Lower lobe of right lung (tissue), 2 donors: ENCODE measurements at regions not wholly inside any gene's neighbourhood (a gene's known extent, or its start where the extent isn't known, plus 50 kb on each side); places are given as distances from the start of the nearest gene placed in this dataset.
A peak's percentile ranks its signal among the peaks of the same experiment; 100 is the strongest.

Experiments
- ATAC-seq, 2 donors: fragments of 200-7000 bp; cut with Tn5 transposase; one replicate each; pipeline ENCODE4 v1.9.1; 2020 to 2022; ENCODE audit warnings: mild to moderate bottlenecking in 2 of 2, moderate library complexity in 2 of 2
- DNase-seq: peaks from one replicate; pipeline ENCODE4 v3.0.0-alpha.2; 2020
- H3K27ac ChIP-seq: fragments of 200-600 bp; one replicate; pipeline ENCODE4 v1.8.0; 2022
- H3K27me3 ChIP-seq: fragments of 200-600 bp; one replicate; pipeline ENCODE4 v1.8.0; 2022; ENCODE audit warnings: low read depth
- H3K36me3 ChIP-seq: fragments of 200-600 bp; one replicate; pipeline ENCODE4 v1.8.0; 2022; ENCODE audit warnings: mild to moderate bottlenecking
- H3K4me1 ChIP-seq: fragments of 200-600 bp; one replicate; pipeline ENCODE4 v1.8.0; 2022
- H3K4me3 ChIP-seq: fragments of 200-600 bp; one replicate; pipeline ENCODE4 v1.8.0; 2022; ENCODE audit warnings: mild to moderate bottlenecking
- H3K9me3 ChIP-seq: fragments of 200-600 bp; one replicate; pipeline ENCODE4 v1.8.0; 2022
- CTCF ChIP-seq: fragments of 200-600 bp; IDR thresholded peaks from one replicate; pipeline ENCODE4 v1.8.0; 2022; ENCODE audit warnings: antibody characterized with exemption, mild to moderate bottlenecking
- intact Hi-C: fragments of 100-400 bp; cut with DNase I; formaldehyde crosslinking; loops from one replicate; pipeline ENCODE4 v1.11.0; 2022
- donor health status: DM: no; HTN: yes; CAD: no; lungs with severe emphysema.

GRCh38 chr1:70518106-70518505 lies 107.0 kb downstream of the CTH start:
- intact Hi-C loops, result no loop called here
- no peak for TF ChIP-seq CTCF
- no peaks in the 10 kb centered on the region for H3K36me3 ChIP-seq
- H3K4me3 ChIP-seq, result no peak overlapping the region
- no peak for ATAC-seq
- H3K27ac ChIP-seq, result no peak overlapping the region
- no peak for DNase-seq
- H3K27me3 ChIP-seq, result no peaks in the 10 kb centered on the region
- H3K4me1 ChIP-seq, result no peaks in the 10 kb centered on the region
- no peaks in the 10 kb centered on the region for H3K9me3 ChIP-seq

GRCh38 chr1:70528590-70529333 lies 117.7 kb downstream of the CTH start:
- no peak overlapping the region for H3K4me3 ChIP-seq
- no peaks in the 10 kb centered on the region for H3K9me3 ChIP-seq
- intact Hi-C loops, result no loop called here
- ATAC-seq (peak; percentile 54 to 81), DNase-seq (no peak)
- peak; percentile 50 for TF ChIP-seq CTCF
- H3K4me1 ChIP-seq, result no peaks in the 10 kb centered on the region
- H3K36me3 ChIP-seq, result no peaks in the 10 kb centered on the region
- no peak overlapping the region for H3K27ac ChIP-seq
- H3K27me3 ChIP-seq, result no peaks in the 10 kb centered on the region

DNA sequence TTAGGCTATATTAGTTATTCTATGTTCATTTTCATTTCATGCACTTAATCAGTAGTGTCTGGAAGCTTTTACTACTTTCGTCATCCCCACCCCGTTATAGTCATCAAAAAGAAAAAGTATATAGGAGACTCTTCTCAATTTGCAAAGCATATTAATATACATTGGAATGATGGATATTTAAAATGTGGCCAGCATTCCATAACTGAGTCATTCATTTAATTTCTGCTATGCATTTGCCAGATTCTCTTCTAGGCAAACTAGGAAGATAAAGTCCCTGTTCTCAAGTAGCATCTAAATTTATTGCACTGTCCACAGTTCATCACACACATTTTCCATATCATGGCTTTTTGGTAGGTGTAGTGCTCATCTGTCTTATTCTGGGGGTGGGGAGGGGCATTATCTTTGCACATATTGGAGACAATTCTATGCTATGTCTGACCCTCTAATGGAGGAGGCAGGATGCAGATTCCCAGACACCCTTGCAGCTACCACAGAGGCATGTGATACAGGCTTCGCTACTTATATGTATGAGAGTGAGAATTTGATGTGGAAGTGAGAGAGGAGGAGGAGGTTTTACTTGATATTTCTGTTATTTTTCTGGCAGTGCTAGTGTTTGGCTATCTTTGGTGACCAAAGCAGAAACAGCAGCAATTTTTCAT lies 125.8 kb downstream of the CTH start:
- intact Hi-C loops, result no loop called here
- no peak for DNase-seq
- no peak overlapping the region for H3K4me3 ChIP-seq
- no peak for ATAC-seq
- no peaks in the 10 kb centered on the region for H3K4me1 ChIP-seq
- H3K9me3 ChIP-seq, result no peaks in the 10 kb centered on the region
- no peaks in the 10 kb centered on the region for H3K27me3 ChIP-seq
- TF ChIP-seq CTCF, result no peak
- H3K36me3 ChIP-seq, result no peaks in the 10 kb centered on the region
- no peak overlapping the region for H3K27ac ChIP-seq

- intact Hi-C loops, result no loop called here
- ATAC-seq, result no peak
- H3K36me3 ChIP-seq, result no peaks in the 10 kb centered on the region
- H3K27ac ChIP-seq, result no peak overlapping the region
- H3K27me3 ChIP-seq, result no peaks in the 10 kb centered on the region
- no peak for DNase-seq
- no peaks in the 10 kb centered on the region for H3K4me1 ChIP-seq
- no peak for TF ChIP-seq CTCF
- no peaks in the 10 kb centered on the region for H3K9me3 ChIP-seq
- H3K4me3 ChIP-seq, result no peak overlapping the region
These were observed 126.7 kb downstream of the CTH start for GRCh38 chr1:70537788-70538187.

DNA sequence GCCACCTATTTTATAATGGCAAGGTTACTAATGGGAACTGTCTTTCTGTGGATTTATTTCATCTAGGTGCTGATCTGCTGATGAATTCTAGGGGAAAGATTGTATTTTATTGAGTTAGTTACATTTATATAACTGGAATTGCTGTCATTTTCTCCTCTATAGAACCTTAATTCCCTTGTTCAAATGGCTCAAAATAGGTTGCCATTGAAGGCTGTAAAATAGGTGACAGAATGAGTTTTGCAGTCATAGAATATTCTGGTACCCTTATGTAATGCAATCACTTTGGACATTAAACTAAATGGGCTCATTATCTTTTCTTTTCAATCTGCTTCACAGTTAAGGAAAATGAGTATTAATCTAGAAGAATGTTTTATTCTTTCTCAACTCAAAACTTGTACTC lies 131.0 kb downstream of the CTH start:
- intact Hi-C loops, result no loop called here
- no peak for TF ChIP-seq CTCF
- Histone ChIP-seq H3K9me3 (no peaks in the 10 kb centered on the region), H3K4me3 (no peak overlapping the region), H3K4me1 (no peaks in the 10 kb centered on the region), H3K27me3 (no peaks in the 10 kb centered on the region), H3K36me3 (no peaks in the 10 kb centered on the region), H3K27ac (no peak overlapping the region)
- ATAC-seq (no peak), DNase-seq (no peak)
